ENCODE measurements at regions not wholly inside any gene's neighbourhood (a gene's known extent, or its start where the extent isn't known, plus 50 kb on each side); places are given as distances from the start of the nearest gene placed in this dataset.

- TF ChIP-seq CTCF (IDR thresholded peaks at IDR 0.05) (no peak), POLR2AphosphoS5 (IDR thresholded peaks at IDR 0.05; ENCODE audit: low read depth, low read length) (no peak), REST (IDR thresholded peaks at IDR 0.05; ENCODE audit: insufficient read depth in 1 of 2, low read depth in 2 of 2, low read length in 1 of 2) (no peak), SIN3A (IDR thresholded peaks at IDR 0.05; ENCODE audit: borderline replicate concordance, insufficient read depth, low read depth, low read length) (no peak)
Observed at GRCh38 chr11:37092487-37092886, 494.5 kb upstream of the RAG2 start.

Data from Panc1 (cell line).